ENCODE measurements at regions not wholly inside any gene's neighbourhood (a gene's known extent, or its start where the extent isn't known, plus 50 kb on each side); places are given as distances from the start of the nearest gene placed in this dataset.
"Not testable (repeated sequence)": the region's sequence is repeated elsewhere in the genome, so short reads cannot be mapped to it uniquely, and the experiment has no call there.

DNA sequence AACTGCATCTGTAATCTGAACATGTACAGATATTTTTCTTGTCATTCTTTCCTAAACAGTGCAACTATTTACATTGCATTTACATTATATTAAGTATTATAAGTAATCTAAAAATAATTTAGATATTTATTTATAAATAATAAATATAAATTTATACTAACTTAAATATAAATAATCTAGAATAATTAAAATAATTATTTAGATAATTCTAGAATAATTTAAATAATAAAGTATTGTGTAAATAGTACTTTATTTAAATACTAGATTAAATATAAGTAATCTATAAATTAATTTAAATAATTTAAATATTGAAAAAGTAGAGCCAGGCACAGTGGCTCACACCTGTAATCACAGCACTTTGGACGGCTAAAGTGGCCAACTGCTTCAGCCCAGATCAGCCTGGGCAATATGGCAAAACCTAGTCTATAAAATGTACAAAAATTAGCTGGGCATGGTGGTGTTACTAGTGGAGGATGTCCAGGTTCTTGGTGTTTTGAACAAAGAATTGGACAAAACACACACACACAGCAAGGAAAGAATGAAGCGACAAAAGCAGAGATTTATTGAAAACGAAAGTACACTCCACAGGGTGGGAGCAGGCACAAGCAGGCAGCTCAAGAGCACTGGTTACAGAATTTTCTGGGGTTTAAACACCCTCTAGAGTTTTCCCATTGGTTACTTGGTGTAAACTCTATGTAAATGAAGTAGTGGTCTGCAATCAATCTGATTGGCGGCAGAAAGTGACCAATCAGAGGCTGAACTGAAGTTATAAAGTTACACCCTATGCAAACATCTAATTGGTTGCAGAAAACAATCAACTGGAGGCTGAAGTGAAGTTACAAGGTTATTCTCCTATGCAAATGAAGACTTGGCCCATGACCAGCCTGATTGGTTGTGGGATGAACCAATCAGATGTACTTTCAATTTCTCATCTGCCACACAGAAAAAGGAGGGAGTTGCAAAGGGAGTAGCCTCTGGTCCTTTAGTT, 100.2 kb upstream of the SP4 start:
- no peak for DNase-seq

DNA sequence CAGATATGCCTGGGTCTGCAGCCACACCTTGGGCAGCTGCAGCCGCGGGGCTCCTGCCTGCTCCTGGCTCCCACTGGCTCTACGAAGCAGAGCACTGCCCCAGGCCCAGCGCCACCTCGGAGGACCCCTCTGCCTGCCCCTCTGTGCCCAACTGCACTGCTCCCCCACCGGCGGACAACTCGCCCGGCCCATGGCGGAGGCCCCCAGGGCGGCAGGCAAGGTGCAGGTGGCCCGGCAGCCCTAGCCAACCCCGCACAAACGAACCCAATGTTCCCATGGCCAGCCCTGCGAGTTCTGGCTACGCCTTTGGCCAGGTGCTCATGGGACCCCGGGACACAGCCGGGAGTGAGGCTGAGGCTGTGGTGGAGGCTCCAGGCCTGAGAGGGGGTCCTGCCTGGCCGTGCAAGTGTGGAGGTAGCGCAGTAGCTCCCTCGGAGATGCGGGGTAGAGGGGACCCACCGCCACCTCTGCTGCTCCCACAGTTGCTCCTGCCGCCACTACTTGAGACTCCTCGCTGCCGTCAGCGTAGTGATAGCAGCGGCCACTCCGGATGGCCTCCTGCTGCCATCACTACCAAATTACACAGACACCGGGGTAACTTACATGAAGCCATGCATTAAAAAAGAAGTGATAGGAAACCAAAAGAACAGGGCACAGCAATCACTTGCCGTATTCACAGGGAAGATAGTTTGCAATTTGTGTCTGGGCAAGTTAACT, 97.3 kb upstream of the SP4 start:
- no peak for DNase-seq

DNA sequence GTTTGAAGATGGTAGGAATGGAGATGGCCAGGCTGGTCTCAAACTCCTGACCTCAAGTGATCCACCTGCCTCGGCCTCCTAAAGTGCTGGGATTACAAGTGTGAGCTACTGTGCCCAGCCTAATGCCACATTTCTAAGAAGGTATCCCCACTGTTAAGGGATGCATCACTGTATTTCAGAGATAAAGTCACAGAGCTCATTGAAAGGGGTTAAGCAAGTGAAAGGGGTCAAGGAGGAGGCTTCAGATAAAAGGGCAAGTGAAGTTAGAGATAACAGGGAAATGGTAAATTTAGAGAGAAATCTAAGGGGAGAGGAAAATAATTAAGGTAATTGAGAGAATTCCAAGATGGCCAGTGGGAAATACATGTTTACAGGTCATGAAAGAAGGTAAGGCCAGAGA, 93.0 kb upstream of the SP4 start:
- no peak for DNase-seq

DNA sequence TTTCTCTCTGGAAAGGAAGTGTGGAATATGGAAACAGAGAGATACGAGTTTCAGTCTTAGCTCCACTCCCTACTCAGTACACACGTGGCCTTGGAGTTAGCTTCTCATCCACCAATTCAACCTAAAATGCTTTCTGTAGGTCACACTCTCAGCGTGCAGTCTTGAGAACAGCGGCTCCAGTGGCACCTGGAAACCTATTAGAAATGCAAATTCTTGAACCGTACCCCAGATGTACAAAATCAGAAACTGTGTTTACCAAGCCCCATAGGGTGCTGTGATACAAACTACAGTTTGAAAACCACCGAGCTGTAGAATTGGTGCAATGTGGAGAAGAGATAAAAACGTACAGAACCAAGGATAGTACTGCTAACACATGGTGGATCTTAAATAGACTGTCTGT, 91.1 kb upstream of the SP4 start:
- no peak for DNase-seq

DNA sequence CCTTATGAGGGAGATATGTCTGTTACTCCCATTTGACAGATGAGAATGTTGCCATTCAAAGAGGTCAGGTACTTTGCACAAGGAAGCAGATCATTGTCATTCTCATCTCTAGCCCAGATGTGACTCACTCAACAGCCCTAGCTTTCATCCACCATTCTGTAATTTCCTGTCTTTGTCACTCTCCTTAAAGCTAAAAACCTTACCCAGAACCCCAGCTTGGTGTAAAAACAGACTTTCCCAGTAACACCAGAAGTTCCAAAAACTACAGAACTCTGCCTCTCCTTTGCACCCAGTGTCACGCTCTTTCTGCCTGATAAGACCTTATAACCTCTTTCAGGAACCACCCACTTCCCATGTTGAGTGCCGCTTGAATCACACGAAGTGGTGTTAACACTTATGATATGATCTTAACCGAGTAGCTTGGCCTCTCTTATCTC, 89.1 kb upstream of the SP4 start:
- DNase-seq = no peak

DNA sequence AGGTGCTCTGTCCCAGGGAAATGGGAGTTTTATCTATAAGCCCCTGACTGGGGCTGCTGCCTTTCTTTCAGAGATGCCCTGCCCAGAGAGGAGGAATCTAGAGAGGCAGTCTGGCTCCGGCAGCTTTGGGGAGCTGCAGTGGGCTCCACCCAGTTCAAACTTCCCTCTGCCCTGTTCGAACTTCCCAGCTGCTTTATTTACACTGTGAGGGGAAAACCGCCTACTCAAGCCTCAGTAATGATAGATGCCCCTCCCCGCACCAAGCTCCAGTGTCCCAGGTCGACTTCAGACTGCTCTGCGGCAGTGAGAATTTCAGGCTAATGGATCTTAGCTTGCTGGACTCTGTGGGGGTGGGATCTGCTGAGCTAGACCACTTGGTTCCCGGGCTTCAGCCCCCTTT, 83.0 kb upstream of the SP4 start:
- DNase-seq = not testable (repeated sequence)

DNA sequence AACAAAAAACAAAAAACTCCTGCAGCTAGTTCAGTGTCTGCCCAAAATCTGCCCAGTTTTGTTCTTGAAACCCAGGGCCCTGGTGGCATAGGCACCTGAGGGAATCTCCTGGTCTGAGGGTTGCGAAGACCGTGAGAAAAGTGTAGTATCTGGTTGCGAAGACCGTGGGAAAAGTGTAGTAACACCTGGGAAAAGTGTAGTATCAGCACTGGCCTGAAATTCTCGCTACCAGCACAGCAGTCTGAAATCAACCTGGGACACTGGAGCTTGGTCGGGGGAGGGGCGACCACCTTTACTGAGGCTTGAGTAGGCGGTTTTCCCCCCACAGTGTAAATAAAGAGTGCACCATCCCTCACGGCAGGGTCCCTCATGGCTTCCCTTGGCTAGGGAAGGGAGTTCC, 82.5 kb upstream of the SP4 start:
- no peak for DNase-seq

DNA sequence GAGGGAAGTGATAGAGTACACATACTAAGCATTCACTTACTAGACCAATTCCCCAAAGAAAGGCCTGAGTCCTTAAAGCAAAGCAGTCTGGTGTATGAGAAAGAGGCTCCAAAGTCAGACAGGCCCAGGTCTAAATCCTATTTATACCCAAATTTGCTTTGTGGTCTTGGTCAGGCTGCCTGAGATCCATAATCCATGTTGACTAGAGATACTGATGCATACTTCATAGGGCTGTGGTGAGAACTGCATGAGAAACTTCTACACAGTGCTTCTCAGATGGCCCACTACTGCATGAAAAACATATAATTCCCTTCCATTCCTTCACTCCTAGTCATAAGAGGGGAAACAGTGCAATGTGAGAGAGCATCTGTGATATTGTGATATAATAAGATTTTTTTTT, 81.6 kb upstream of the SP4 start:
- DNase-seq = no peak

DNA sequence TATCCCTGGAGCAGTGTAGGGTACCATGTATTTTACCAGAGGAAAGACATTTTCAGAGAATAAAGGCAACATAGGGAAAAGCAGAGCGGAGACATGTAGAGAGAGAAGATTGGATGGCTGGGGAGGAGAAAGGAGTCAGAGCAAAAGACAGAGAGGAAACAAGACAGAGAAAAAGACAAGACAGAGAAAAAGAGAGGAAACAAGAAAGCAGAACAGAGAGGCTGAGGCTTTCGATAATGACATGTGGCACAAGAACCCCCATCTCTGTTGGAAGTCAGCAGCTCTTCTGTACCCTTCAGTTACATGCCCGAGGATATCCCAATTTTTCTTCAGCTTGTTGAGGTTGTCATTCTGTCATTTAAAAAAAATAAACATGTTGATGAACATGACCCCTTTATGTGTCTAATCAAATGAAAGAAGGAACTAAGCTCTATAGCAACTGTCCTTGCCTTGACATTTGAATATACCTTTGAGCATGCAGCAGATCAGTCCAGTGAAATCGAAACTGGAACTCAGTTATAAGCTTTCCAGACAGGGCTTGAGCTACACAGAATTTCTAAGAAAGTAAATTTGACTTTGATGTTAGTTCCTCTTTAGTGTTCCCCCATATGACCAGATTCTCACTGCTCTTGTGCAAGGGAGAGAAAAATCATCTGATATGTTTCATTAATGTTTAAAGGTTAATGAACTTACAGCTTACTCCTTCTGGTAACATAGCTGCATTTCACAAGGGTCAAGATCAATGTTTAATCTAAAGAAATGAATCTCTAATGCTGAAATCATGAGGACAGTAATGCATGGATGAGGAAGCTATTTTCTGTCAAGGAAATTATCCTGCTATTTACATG, 75.1 kb upstream of the SP4 start:
- DNase-seq = no peak

DNA sequence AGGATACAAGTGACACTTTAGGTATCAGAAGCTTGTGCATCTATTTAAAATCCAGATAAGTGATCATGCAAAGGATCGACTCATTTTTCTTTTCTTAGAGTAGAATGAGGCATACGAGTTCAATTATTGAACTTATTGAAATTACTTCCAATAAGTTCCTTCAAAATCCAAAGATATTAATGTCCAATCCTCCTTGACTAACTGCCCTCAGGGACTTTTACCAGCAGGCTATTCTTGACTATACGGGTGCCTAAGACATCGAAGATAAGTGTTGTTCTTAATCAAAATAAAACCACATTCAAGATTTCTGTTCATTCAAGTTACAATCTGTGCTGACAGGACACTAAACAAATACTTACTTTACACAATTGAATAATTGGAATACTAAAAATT, 74.5 kb upstream of the SP4 start:
- no peak for DNase-seq

DNA sequence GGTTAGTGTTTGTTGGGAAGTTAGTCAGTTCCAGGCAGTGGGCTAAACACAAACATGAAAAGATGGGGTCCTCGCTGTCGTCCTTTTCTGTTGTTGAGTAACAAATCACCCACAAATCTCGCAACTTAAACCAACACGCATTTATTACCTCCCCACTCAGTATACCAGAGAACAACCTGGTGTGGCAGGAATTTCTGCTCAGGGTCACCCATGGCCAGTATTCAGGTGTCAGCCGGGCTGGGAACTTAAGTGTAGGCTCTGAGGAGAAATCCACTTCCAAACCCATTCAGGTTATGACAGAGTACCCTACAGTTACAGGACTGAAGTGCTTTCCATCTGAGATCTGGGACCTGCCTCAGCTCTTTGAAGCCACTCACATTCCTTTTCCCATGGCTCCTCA, 73.6 kb upstream of the SP4 start:
- no peak for DNase-seq

DNA sequence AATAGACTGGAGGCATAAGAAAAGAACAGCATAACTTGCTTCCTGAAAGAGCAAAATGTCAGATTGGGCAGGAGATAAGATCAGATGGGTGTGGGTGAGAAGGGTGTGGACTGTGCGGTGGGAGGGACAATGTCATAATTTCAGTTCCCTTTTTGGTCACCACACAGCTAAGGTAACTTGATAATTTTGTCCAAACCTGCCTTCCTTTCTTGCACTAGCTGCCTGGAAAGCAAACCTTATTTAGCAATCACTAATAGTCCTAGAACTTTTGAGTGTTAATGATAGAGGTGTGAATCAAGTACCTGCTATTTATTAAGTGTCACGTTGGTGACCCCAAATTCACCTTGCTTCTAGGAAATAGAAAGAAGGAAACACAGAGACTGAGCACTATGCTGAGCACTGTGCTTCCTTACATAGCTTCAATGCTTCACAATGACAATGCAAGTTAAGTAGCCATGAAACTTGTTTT, 72.4 kb upstream of the SP4 start:
- DNase-seq = no peak

DNA sequence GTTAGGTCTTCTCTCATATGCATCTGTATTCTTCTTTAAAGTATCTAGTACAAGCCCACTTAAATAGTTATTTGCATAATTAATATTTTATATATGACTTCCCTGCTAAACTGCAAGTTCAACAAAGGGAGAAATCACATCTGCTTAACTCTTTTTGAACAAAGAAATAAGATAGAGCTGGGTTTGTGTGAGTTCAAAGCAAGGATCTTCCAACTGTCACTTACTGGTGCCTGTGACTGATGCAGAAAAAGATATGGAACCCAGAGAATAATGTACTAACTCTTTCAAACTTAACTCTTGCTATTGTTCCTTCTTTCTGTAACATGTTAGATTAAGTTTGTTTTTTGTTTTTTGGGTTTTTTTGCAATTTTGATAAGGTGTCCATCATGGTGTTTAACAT, 71.3 kb upstream of the SP4 start:
- no peak for DNase-seq

DNA sequence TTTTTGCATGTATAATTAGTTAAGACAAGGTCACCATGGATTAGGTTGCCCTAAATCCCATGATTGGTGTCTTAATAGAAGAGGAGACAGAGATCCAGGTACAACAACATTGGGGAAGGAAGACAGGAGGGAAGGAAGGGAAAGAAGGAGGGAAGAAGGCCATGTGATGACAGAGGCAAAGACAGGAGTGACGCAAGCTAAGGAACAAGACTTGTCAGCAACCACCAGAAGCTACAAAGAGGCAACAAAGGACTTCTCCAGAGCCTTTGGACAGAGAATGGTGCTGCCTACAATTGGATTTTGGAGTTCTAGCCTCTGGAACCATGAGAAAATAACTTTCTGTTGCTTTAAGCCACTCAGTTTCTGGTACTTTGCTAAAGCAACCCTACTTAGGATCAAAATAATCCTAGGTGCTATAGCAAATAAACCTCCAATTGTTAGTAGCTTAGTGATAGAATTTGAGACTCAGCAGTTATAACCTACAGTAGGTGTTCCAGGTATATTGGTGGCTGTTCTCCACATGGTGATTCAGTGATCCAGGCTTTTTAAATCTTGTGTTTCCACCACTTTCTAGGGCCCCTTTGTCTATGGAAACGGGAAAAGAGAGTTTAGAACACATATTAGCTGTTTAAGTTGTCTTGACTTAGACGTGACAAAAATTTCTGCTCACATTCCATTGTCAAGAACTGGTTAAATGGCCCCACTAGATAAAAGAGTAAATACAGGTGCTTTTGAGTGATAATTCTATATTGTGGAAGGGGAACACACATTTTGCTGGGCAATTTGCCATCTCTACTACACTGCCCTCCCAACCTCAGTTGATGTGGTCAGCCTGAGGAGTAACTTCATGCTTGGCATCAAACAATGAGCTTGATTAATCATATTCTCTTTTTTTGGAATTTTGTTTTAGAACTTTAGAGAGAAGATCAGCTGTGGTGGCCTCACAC, 70.5 kb upstream of the SP4 start:
- DNase-seq = no peak

DNA sequence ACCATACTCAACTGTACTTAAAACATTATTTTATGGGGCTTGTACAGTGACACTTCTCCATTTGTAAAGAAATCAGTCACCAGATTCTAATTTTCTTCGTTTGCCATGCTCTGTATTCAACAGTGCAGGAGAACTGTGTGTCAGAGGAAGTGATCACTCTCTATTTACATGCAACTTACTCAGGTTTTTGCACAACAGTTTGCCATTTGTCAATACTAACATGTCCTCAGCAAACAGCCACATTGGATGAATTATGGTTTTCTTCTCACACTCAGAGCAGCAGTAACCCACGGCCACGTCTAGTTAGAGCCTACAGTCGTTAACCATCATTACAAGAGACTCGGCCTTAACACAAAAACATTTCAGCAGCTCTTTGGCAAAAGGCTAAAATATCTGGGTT, 69.2 kb upstream of the SP4 start:
- DNase-seq = no peak

DNA sequence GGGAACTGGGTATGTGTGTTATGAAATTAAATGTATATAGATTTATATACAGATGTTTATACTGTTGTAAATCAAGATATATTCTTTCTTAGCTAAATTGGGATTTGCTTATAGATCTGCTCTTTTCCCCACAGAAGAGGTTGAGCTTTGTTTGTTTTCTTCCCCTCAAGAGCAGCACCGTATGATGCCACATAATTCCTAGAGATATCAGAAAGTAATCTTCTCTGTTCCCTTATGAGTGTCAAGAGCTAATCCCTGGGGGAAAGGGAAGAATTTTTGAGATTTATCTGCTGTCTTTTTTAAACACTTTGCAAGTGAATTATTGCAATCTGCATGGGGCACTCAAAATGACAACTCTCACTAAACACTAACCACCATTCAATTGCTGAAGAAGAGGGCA, 68.7 kb upstream of the SP4 start:
- no peak for DNase-seq

DNA sequence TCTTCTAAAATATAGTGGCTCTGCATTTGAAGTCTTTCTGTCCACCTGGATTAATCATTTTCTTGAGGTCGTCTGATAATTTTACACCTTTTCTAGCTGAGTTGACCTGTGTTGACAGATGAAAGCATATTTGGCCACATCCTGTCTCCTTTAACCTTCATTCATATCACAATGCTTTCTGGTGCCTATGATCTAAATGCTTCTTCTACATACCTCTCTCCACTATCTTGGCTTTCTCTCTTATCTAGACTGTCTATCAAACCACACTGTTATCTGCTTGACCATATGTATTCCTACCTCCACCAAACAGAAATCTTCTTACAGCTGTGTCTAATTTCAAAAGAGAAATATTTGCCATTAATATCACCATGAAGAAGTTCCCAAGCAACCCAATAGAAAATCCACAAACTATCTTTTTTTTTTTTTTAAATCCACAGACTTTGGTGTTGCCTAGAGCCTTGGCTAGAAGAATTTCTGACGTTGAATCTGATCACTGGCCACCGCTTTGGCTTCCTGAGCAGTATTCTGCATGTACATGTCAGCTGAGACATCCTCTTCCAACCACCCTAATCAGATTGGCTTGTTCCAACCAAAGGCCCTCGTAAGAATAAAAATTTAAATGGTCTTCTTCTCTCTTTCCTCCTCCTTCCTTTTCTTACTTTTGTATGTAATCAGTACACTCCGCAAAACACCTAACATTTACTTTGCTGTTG, 66.3 kb upstream of the SP4 start:
- no peak for DNase-seq

DNA sequence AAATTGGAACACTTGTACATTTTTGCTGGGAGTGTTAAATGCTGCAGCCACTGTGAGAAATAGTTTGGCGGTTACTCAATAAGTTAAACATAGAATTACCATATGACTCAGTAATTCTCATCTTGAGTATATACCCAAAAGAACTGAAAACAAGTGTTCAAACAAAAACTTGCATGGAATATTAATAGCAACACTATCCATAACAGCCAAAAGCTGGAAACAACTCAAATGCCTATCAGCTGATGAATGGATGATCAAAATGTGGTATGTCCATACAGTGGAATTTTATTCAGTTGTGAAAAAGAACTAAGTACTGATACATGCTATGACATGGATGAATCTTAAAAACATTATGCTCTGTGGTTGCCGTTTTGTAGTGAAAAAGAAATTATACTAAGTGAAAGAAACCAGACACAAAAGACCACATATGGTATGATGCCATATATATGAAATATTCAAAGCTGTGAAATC, 63.0 kb upstream of the SP4 start:
- DNase-seq = no peak

DNA sequence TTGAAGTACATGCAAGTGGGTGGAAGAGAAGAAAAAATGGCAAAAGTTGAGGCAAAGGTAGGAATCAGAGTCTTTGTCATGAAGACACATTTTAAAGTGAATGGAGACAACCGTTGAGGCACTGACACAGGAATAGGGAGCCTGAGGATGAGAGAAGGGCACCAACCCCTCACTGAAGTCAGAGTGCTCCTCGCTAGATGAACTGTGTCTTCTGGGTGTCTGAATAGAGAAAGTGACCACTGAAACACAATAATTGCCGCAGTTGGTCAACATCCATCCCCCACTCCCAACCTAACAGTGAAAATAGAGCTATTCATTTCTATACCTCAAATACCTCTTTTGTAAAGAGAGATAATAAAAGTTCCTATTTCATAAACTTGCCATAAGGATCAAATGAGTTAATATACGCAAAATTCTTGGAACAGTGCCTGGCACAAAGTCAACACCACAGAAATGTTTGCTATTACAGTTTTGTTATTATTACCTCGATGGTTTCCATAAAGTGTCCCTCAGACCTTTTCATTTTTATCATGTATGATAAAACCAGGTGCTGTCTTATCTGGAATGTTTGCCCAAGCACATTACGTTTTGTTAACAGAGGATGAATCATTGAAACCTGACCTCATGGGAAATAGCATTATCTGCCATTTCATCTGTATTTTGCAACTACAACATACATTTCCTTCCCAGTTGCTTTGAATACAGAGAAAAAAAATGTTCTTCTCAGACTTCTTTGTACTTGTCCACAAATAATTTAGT, 61.8 kb upstream of the SP4 start:
- DNase-seq = peak; percentile 96

DNA sequence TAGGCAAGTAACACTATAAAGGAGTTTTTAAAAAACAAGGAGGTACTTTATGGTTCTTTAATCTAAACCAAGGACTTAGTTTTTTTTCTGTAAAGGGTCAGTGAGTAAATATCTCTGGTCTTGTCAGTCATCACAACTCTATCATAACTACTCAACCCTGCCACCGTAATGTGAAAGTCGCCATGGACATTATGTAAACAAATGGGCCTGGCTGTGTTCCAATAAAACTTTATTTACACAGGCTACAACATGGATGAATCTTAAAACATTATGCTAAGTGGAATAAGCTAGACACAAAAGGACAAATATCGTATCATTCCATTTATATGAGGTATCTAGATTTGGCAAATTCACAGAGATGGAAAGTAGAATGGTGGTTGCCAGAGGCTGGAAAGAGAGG, 60.8 kb upstream of the SP4 start:
- peak; percentile 88 for DNase-seq
